HCT116 (cell line): ENCODE measurements at regions not wholly inside any gene's neighbourhood (a gene's known extent, or its start where the extent isn't known, plus 50 kb on each side); places are given as distances from the start of the nearest gene placed in this dataset.

ENCODE experiments used
- ATAC-seq: fragments of 200-7000 bp; cut with Tn5 transposase; 2 replicates; pipeline ENCODE4 v1.9.1; 2020; ENCODE audit warnings: mild to moderate bottlenecking, moderate library complexity
- BruUV-seq: library from RNA; stranded (reverse); fragments of 400-500 nt; replicated peaks from 2 replicates; lab custom pipeline; 2021; lab: Mats Ljungman, UMichigan
- CTCF ChIA-PET: fragments of 300-600 bp; sonication (Branson Sonifier 250); formaldehyde crosslinking; loops from one replicate; lab custom pipeline; 2021; ENCODE audit warnings: antibody characterized with exemption; lab: Charles Lee
- POLR2A ChIA-PET: fragments of 300-600, 350-600 bp; sonication (Branson Sonifier 250); formaldehyde crosslinking; loops from one replicate; lab custom pipeline; 2021; ENCODE audit warnings: antibody characterized with exemption; lab: Charles Lee
- RAD21 ChIA-PET, 2 experiments: fragments of 300-600 bp; sonication (Branson Sonifier 250); formaldehyde crosslinking; loops; one replicate each; lab custom pipeline; 2023; ENCODE audit warnings: low total read pairs in 2 of 2; ENCODE audit not compliant: uncharacterized antibody in 2 of 2, unreplicated experiment in 2 of 2, low non-redundant PET in 1 of 2; lab: Charles Lee
- DNase-seq: peaks from one replicate; pipeline ENCODE4 v3.0.0-alpha.2; 2010; ENCODE audit warnings: low read depth, low spot score
- H2AFZ ChIP-seq: fragments of 200-600 bp; shearing (Covaris generic), sonication (generic); 2 replicates; pipeline ENCODE4 v1.6.1; 2017; ENCODE audit warnings: low read depth, mixed run types, mixed read lengths, antibody characterized with exemption, low read length; ENCODE audit not compliant: poor library complexity, severe bottlenecking
- H3K27ac ChIP-seq: 2 replicates; pipeline ENCODE4 v1.5.1; 2012; ENCODE audit warnings: low read depth, low read length
- H3K27me3 ChIP-seq: fragments of 200-600 bp; sonication (generic); 2 replicates; pipeline ENCODE4 v1.6.1; 2016; ENCODE audit warnings: mixed run types, low read length, mixed read lengths; ENCODE audit not compliant: insufficient read depth
- H3K36me3 ChIP-seq, 2 experiments: fragments of 200-500 bp in 1 of 2; fragments of 200-600 bp in 1 of 2; sonication (Bioruptor generic) in 1 of 2; sonication (generic) in 1 of 2; 2 replicates each; pipeline versions ENCODE4 v1.5.1 to v1.6.1; 2014 to 2016; ENCODE audit warnings: low read length in 2 of 2, inconsistent platforms in 1 of 2, mixed read lengths in 1 of 2, mixed run types in 1 of 2; ENCODE audit not compliant: insufficient read depth in 2 of 2, control insufficient read depth in 1 of 2
- H3K4me1 ChIP-seq, 2 experiments: fragments of 200-600 bp in 1 of 2; sonication (generic) in 1 of 2; 2 replicates each; pipeline versions ENCODE4 v1.5.1 to v1.6.1; 2012 to 2017; ENCODE audit warnings: low read length in 2 of 2, inconsistent platforms in 1 of 2, mild to moderate bottlenecking in 1 of 2, mixed read lengths in 1 of 2, mixed run types in 1 of 2, moderate library complexity in 1 of 2; ENCODE audit not compliant: insufficient read depth in 2 of 2, control insufficient read depth in 1 of 2
- H3K4me2 ChIP-seq: fragments of 200-600 bp; sonication (generic); 2 replicates; pipeline ENCODE4 v1.6.1; 2017; ENCODE audit warnings: mixed run types, low read length, mixed read lengths
- H3K4me3 ChIP-seq, 2 experiments: fragments of 200-600 bp in 1 of 2; sonication (generic) in 1 of 2; replicated peaks in 1 of 2; 2 replicates each; pipeline ENCODE4 v1.5.1; 2011 to 2016; ENCODE audit warnings: low read length in 2 of 2, control low read depth in 1 of 2, low read depth in 1 of 2, mild to moderate bottlenecking in 1 of 2, mixed read lengths in 1 of 2, mixed run types in 1 of 2
- H3K79me2 ChIP-seq: fragments of 200-600 bp; sonication (generic); 2 replicates; pipeline ENCODE4 v1.6.1; 2017; ENCODE audit warnings: mild to moderate bottlenecking, mixed run types, low read length, moderate library complexity, mixed read lengths; ENCODE audit not compliant: insufficient read depth
- H3K9ac ChIP-seq: fragments of 200-600 bp; sonication (generic); 2 replicates; pipeline ENCODE4 v1.6.1; 2016; ENCODE audit warnings: low read length, mixed read lengths
- H3K9me2 ChIP-seq: fragments of 200-600 bp; sonication (generic), shearing (Covaris generic); 2 replicates; pipeline ENCODE4 v1.6.1; 2017; ENCODE audit warnings: mixed run types, mild to moderate bottlenecking, moderate library complexity; ENCODE audit not compliant: insufficient read depth
- H3K9me3 ChIP-seq, 2 experiments: fragments of 200-500 bp in 1 of 2; fragments of 200-600 bp in 1 of 2; sonication (Bioruptor generic) in 1 of 2; sonication (generic) in 1 of 2; 2 replicates each; pipeline ENCODE4 v1.6.1; 2014 to 2017; ENCODE audit warnings: low read length in 2 of 2, mixed read lengths in 2 of 2, inconsistent platforms in 1 of 2, low read depth in 1 of 2, mild to moderate bottlenecking in 1 of 2, mixed run types in 1 of 2, moderate library complexity in 1 of 2; ENCODE audit not compliant: control insufficient read depth in 1 of 2, insufficient read depth in 1 of 2
- H4K20me1 ChIP-seq: fragments of 200-600 bp; sonication (generic), shearing (Covaris generic); 2 replicates; pipeline ENCODE4 v1.6.1; 2017; ENCODE audit warnings: mixed run types, mild to moderate bottlenecking, moderate library complexity; ENCODE audit not compliant: insufficient read depth
- ATF3 ChIP-seq: IDR thresholded peaks from 2 replicates; pipeline ENCODE4 v1.6.1; 2012
- EGR1 ChIP-seq: IDR thresholded peaks from 2 replicates; pipeline ENCODE4 v1.6.1; 2012; ENCODE audit warnings: low read depth
- ELF1 ChIP-seq: IDR thresholded peaks from 2 replicates; pipeline ENCODE4 v1.6.1; 2012; ENCODE audit warnings: low read depth, borderline replicate concordance
- FOSL1 ChIP-seq: IDR thresholded peaks from 2 replicates; pipeline ENCODE4 v1.6.1; 2012; ENCODE audit warnings: low read depth
- JUND ChIP-seq: IDR thresholded peaks from 2 replicates; pipeline ENCODE4 v1.6.1; 2012
- POLR2A ChIP-seq: IDR thresholded peaks from 2 replicates; pipeline ENCODE4 v1.7.0; 2011; ENCODE audit warnings: borderline replicate concordance; ENCODE audit not compliant: insufficient read depth, insufficient read length; ENCODE audit errors: extremely low read depth
- POLR2AphosphoS5 ChIP-seq: IDR thresholded peaks from 2 replicates; pipeline ENCODE4 v1.6.1; 2011; ENCODE audit warnings: mild to moderate bottlenecking, low read depth, low read length, moderate library complexity
- RAD21 ChIP-seq: IDR thresholded peaks from 2 replicates; pipeline ENCODE4 v1.6.1; 2012; ENCODE audit warnings: low read depth, mild to moderate bottlenecking
- REST ChIP-seq: IDR thresholded peaks from 2 replicates; pipeline ENCODE4 v1.6.1; 2012; ENCODE audit warnings: low read depth
- SRF ChIP-seq: IDR thresholded peaks from 2 replicates; pipeline ENCODE4 v1.6.1; 2012; ENCODE audit warnings: low read depth
- TCF7L2 ChIP-seq: IDR thresholded peaks from 2 replicates; pipeline ENCODE4 v1.7.0; 2011; ENCODE audit warnings: borderline replicate concordance, inconsistent platforms; ENCODE audit not compliant: insufficient read depth, insufficient read length; ENCODE audit errors: extremely low read depth
- intact Hi-C: fragments of 100-400 bp; cut with micrococcal nuclease; formaldehyde crosslinking; loops from 2 replicates; pipeline ENCODE4 v1.10.0; 2022

- ChIA-PET POLR2A (no interaction called here), CTCF (no interaction called here), RAD21 (no interaction called here)
- Histone ChIP-seq H2AFZ (no peak overlapping the region), H3K4me1 (peaks cover 0 to 7% of the 10 kb centered on the region in 2 experiments; a peak in 2 of 4 replicates), H3K79me2 (no peaks in the 10 kb centered on the region), H3K4me2 (no peak overlapping the region), H4K20me1 (no peaks in the 10 kb centered on the region), H3K27ac (no peak overlapping the region), H3K9me2 (no peaks in the 10 kb centered on the region), H3K36me3 (no peaks in the 10 kb centered on the region), H3K9me3 (no peaks in the 10 kb centered on the region), H3K9ac (no peak overlapping the region), H3K4me3 (no peak overlapping the region), H3K27me3 (no peaks in the 10 kb centered on the region)
- intact Hi-C loops = no loop called here
- DNase-seq = no peak
- TF ChIP-seq REST = no peak
- no peak for TF ChIP-seq POLR2AphosphoS5
- TF ChIP-seq ELF1 = no peak
- no TSS peak for BruUV-seq
- no peak for ATAC-seq
Measured at GRCh38 chr12:92029902-92030586, 115.6 kb downstream of the BTG1 start.

GRCh38 chr12:92029136-92029535 lies 116.5 kb downstream of the BTG1 start:
- no peaks in the 10 kb centered on the region for H3K4me1 ChIP-seq
- ATAC-seq (no peak), DNase-seq (no peak)
- no peak overlapping the region for H3K4me3 ChIP-seq
- H3K9me3 ChIP-seq = no peaks in the 10 kb centered on the region
- H3K36me3 ChIP-seq = no peaks in the 10 kb centered on the region
- CTCF ChIA-PET = no interaction called here
- H2AFZ ChIP-seq = no peak overlapping the region
- intact Hi-C loops = no loop called here
- no peaks in the 10 kb centered on the region for H4K20me1 ChIP-seq
- H3K79me2 ChIP-seq = no peaks in the 10 kb centered on the region
- no peak overlapping the region for H3K9ac ChIP-seq
- H3K27me3 ChIP-seq = no peaks in the 10 kb centered on the region
- H3K27ac ChIP-seq = no peak overlapping the region
- POLR2A ChIA-PET = no interaction called here
- RAD21 ChIA-PET = no interaction called here
- no peaks in the 10 kb centered on the region for H3K9me2 ChIP-seq
- H3K4me2 ChIP-seq = no peak overlapping the region
- BruUV-seq = no TSS peak
- TF ChIP-seq TCF7L2 (no peak), EGR1 (no peak), FOSL1 (no peak), REST (no peak), RAD21 (no peak), ATF3 (no peak), ELF1 (no peak), POLR2AphosphoS5 (no peak), JUND (no peak), SRF (no peak), POLR2A (no peak)
